Mesenteric fat pad (tissue), 1 donor: ENCODE measurements at regions not wholly inside any gene's neighbourhood (a gene's known extent, or its start where the extent isn't known, plus 50 kb on each side); places are given as distances from the start of the nearest gene placed in this dataset.

Experiments
- DNase-seq: peaks from one replicate; pipeline ENCODE4 v3.0.0-alpha.2; 2020; ENCODE audit warnings: low spot score
- donor health status: DM: yes; HTN: yes; CAD: no.

DNA sequence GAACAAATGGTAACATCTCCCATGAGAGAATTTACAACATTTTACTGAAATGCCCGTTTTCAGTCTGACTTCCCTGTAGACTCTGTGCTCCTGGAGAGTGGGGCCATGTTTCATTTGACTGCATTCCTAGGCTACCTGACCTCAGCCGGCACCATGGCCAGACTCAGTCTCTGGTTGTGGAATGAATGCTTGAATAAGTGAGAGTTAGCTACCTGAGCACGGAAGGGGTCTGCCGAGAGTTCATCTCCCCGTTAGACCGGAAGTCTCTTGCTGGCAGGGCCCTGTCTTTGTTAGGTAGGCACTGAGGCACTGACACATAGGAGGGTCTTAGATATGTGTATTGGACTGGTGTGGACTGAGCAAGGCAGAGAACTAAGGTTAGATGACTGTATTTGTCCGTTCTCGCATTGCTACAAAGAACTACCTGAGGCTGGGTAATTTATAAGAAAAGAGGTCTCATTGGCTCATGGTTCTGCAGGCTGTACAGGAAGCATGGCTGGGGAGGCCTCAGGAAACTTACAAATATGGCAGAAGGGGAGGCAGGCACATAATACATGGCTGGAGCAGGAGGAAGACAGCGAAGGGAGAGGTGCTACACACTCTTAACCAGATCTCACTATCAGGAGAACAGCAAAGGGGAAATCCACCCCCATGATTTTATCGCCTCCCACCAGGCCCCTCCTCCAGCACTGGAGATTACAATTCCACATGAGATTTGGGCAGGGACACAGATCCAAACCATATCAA, 271.2 kb downstream of the GLI2 start:
- no peak for DNase-seq

DNA sequence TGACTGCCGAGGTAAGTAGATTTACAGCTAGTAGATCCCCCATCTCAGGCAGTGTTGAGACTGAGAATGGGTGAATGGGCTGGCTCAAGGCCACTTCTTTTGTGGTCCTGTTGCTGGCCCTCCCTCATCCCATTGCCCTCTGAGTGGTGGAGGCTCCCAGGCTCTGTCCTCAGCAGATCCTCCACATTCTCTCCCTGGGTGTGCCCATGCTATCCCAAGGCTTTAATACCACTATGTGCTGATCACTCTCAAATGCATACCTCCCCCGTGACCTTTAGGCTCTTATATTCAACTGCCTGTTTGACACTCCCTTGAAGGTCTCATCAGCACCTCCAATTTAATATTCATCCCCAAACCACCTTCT, 271.8 kb downstream of the GLI2 start:
- no peak for DNase-seq

DNA sequence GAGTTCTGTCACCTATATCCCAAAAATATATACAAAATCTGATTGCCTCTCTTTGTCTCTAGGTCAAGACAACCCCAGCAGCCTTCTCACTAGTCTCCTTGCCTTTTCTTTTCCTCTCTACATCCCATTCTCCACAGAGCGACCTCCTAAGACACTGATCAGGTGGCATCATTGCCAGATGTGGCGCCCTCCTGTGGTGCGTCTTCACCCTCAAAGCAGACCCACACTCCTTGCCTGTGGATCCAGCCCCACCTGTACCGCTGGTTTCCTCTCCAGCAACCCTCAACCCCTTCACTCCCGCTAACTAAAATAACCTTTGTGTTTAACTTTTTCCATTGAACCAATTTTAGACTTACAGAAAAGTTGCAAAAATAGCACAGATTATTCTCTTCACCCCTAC, 273.3 kb downstream of the GLI2 start:
- no peak for DNase-seq

GRCh38 chr2:121010998-121011397, 274.0 kb downstream of the TFCP2L1 start:
- DNase-seq, result no peak

- no peak for DNase-seq
Measured at GRCh38 chr2:121014876-121015275, 270.1 kb downstream of the TFCP2L1 start.

DNA sequence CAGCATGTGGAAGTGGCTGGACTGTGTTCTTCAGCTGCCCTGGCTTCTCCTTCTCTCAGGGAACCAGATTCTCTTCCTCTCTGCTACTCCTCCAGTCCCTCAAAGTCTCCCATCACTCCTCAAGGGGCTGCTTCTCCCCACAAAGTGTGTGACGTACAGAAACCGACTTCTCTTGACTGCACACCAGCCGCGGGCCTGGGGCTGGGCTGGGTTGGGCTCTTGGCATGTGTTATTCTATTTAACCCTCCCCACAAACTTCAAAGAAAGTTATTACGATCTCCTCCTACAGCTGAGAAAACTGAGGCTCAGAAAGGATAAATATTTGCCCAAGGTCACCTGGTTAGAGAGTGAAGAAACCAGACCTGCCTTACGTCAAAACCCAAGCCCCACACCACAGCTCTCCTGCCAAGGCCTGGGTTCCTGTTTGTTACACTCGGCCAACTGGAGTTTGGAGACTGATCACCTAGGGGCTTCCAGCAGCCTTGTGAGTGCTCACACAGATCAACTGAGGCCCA, 269.0 kb downstream of the TFCP2L1 start:
- DNase-seq, result no peak

DNA sequence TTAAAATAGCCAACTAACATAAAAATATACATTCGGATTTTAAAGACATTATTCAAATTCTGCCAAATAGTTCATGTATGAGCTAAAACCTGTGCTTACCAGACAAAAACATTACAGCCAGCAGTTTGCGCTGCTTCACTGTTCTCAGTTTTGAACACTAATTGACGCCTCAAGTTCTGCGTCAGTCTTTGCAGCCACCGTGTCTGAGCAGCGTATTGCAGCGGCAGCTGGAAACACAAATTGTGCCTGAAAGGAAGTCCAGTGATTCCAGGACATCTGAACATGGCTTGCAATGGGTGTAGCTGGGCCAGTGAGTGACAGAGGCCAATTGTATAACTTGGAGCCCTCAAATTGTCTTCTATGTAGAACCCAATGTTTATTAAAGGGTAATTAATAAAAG, 267.6 kb downstream of the TFCP2L1 start:
- no peak for DNase-seq

DNA sequence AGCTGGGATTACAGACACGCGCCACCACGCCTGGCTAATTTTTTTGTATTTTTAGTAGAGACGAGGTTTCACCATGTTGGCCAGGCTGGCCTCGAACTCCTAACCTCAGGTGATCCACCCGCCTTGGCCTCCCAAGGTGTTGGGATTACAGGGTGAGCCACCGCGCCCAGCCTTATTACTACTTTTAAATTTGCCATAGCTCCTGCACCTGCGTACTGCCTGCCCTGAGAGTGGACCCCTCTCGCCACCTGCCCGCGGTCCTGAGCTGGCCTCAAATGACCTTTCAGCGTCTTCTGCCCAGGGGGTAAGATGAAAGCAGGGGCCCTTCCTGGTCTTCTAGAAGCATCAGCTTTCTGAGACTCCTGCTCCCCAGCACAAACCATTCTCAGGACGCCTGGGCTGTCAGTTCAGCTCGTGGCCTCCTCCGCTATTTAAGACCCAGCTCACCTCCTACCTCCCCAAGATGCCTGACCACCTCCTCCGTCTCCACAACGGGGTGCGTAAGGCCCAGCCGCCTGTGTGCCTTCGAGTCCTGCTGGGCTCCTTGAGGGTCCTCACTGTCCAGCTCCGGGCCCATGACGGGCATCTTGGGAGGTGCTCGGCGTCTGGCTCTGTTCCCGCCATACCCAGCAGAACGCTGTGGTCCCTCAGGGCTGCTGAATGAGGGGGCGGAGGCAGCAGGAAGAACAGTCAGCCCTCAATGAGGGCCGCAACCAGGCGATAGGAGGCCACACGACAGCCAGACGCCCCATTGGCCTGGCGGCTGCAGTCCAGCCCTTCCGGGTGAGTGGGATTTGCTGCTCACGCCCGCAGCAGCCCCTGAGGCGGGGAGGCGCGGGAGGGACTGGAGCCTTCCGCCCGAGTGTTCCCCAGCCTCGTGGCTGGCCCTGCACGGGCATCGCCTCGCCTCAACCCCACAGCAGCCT, 266.6 kb downstream of the TFCP2L1 start:
- peak; percentile 62 for DNase-seq

- DNase-seq, result peak; percentile 82
Measured at GRCh38 chr2:121019071-121019470, 265.9 kb downstream of the TFCP2L1 start.

GRCh38 chr2:121019756-121020155, 265.2 kb downstream of the TFCP2L1 start:
- no peak for DNase-seq

DNA sequence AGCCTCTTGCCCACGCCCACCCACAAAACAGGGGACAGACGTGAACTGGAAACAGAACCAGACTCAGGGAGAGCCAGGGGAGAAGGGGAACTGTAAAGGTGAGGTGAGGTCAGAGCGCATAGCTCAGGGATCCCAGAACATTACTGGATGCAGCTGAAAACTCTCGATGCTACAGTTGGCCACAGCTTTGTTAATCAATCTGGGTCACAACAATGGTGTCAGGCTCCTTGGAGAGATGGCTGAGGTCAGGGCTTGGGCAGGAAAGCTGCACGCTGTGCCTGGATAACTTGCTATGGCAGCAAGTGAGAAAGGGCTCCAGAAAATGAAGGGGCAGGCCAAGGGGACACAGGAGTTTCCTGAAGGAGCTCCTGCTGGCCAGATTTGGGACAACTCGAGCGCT, 263.3 kb downstream of the TFCP2L1 start:
- DNase-seq, result no peak

- DNase-seq, result no peak
Measured at GRCh38 chr2:121028577-121028976, 256.4 kb downstream of the TFCP2L1 start.

- DNase-seq, result no peak
Measured at GRCh38 chr2:121030523-121030922, 254.5 kb downstream of the TFCP2L1 start.

- no peak for DNase-seq
Measured at GRCh38 chr2:121031568-121032340, 253.2 kb downstream of the TFCP2L1 start.

- no peak for DNase-seq
Measured at GRCh38 chr2:121033461-121033996, 251.5 kb downstream of the TFCP2L1 start.

- DNase-seq, result no peak
Measured at GRCh38 chr2:121034551-121034950, 250.5 kb downstream of the TFCP2L1 start.

- DNase-seq, result no peak
Measured at GRCh38 chr2:121036226-121036692, 248.7 kb downstream of the TFCP2L1 start.

DNA sequence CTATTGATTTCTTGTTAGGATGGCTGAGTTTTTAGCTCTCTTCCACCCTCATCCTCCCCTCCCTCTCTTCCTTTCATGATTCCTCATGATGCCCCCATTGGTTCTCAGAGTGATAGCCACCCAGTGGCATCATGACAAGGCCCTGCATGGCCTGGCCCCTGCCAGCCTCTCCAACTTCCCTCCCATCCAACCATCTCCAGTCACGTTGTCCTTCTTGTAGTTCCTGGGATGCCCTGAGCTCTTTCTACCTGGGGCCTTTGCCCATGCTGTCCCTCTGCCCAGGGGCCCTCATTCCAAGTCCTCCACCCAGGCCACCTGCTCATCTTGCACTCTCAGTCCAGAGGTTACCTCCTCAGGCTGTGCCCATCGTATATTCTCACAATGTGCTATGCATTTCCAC, 247.5 kb downstream of the TFCP2L1 start:
- DNase-seq, result no peak

DNA sequence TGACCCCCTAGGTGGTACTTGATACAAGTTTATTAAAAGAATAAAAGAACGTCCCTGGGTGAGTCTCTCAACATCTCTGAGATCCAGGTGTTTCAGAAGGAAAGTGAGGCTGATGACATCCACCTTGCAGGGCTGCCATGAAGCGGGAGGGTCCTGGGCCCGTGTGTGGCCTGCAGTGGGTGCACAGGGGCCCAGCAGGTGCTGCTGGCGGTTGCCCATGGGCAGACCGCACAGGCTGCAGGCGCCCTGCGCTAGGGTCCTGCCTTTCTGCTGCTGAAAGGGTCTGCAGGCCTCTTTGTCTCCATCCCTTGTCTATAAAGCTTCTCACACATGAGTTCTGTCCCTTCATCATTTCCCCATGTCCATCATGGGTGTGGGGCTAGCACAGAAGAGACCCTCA, 247.0 kb downstream of the TFCP2L1 start:
- no peak for DNase-seq

DNA sequence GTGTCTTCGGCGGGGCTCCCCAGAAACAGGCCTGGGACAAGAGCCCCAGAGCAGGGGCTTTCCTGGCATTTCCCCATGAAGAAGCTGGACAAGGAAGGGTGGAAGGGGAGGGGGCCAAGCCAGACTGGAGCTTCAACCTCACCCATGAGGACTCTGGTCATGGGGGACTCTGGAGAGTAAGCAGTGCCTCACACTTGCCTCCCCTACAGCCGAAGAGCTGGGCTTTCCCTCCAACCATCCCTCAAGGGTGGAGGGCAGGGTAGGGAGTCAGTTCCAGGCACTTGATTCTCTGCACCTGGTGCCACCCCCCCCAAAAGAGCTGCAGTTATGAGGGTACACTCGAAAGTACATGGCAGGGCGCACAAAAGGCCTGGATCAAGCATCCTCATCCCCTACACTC, 246.6 kb downstream of the TFCP2L1 start:
- DNase-seq, result no peak
